ENCODE measurements at regions not wholly inside any gene's neighbourhood (a gene's known extent, or its start where the extent isn't known, plus 50 kb on each side); places are given as distances from the start of the nearest gene placed in this dataset.

DNA sequence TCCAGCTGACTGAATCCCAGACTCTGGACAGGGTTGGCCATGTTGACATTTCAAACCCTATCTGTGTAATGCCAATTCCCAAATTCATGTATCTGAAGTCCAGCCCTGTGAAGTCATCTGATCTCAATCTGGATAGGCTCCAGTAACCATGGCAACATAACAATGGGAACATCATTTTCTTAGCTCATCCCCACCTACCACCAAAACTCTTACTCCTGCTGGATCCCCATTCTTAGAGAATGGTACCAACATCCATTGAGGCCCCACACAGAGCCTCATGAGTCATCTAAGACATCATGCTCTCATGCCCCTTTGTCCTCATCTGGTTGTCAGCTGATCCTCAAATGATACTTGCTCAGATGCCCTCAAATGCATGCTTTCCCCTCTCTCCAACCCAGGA is 58.9 kb upstream of the TEX51 start:
- no peak overlapping the region for H3K4me3 Mint-ChIP-seq
- no peak for DNase-seq
- H3K27ac Mint-ChIP-seq = no peak overlapping the region
- H3K36me3 Mint-ChIP-seq (ENCODE audit: low read depth) = no peaks in the 10 kb centered on the region
- CTCF ChIA-PET = no interaction called here
- H3K9me3 Mint-ChIP-seq = no peaks in the 10 kb centered on the region
- TF ChIP-seq, protein P1, sequence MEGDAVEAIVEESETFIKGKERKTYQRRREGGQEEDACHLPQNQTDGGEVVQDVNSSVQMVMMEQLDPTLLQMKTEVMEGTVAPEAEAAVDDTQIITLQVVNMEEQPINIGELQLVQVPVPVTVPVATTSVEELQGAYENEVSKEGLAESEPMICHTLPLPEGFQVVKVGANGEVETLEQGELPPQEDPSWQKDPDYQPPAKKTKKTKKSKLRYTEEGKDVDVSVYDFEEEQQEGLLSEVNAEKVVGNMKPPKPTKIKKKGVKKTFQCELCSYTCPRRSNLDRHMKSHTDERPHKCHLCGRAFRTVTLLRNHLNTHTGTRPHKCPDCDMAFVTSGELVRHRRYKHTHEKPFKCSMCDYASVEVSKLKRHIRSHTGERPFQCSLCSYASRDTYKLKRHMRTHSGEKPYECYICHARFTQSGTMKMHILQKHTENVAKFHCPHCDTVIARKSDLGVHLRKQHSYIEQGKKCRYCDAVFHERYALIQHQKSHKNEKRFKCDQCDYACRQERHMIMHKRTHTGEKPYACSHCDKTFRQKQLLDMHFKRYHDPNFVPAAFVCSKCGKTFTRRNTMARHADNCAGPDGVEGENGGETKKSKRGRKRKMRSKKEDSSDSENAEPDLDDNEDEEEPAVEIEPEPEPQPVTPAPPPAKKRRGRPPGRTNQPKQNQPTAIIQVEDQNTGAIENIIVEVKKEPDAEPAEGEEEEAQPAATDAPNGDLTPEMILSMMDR (IDR thresholded peaks at IDR 0.05) = no peak
- intact Hi-C loops (cut with micrococcal nuclease) = no loop called here
- H3K27me3 Mint-ChIP-seq = peaks cover 5% of the 10 kb centered on the region
- ATAC-seq = no peak
- POLR2A ChIA-PET = no interaction called here
- H3K4me1 Mint-ChIP-seq (ENCODE audit: low read depth) = no peaks in the 10 kb centered on the region

DNA sequence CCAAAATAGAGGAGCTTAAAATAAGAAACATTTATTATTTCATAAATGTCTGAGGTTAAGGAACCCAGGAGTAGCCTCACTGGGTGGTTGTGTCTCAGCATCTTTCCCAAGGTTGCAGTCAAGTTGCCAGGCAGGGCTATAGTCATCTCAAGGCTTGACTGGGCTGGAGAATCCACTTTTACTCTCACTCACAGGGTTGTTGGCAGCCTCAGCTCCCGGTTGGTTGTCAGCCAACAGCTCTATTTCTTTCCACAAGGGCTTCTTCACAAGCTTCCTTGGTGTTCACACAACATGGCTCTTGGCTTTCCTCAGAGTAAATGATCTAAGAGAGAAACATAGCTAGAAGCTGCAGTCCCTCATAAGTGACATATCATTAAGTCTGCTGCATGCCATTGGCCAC is 55.6 kb upstream of the TEX51 start:
- ATAC-seq (no peak), DNase-seq (no peak)
- TF ChIP-seq, protein P1 (IDR thresholded peaks at IDR 0.05) = no peak
- intact Hi-C loops (cut with micrococcal nuclease) = no loop called here
- no peaks in the 10 kb centered on the region for H3K9me3 Mint-ChIP-seq
- H3K4me1 Mint-ChIP-seq (ENCODE audit: low read depth) = no peaks in the 10 kb centered on the region
- no peaks in the 10 kb centered on the region for H3K36me3 Mint-ChIP-seq (ENCODE audit: low read depth)
- ChIA-PET POLR2A (no interaction called here), CTCF (interaction anchor here (1.1 to 2.1 kb wide), 2 partner anchors 129 to 807 kb away, joined by 3 to 6 read pairs; no protein-coding TSS in a partner anchor)
- H3K27ac Mint-ChIP-seq = no peak overlapping the region
- H3K27me3 Mint-ChIP-seq = peaks cover 5% of the 10 kb centered on the region
- no peak overlapping the region for H3K4me3 Mint-ChIP-seq

DNA sequence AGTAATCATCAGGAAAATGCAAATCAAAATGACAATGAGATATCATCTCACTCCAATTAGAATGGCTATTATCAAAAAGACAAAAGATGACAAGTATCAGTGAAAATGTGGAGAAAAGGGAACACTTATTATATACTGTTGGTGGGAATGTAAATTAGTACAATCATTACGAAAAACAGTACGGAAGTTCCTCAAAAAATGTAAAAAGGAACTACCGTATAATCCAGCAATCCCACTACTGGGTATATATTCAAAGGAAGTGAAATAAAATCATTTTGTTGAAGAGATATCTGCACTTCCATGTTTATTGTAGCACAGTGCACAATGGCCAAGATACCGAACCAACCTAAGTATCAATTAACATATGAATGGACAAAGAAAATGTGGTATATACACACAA is 52.4 kb upstream of the TEX51 start:
- no peak overlapping the region for H3K27ac Mint-ChIP-seq
- H3K4me1 Mint-ChIP-seq (ENCODE audit: low read depth) = no peaks in the 10 kb centered on the region
- ChIA-PET POLR2A (no interaction called here), CTCF (no interaction called here)
- H3K27me3 Mint-ChIP-seq = peaks cover 2% of the 10 kb centered on the region
- H3K4me3 Mint-ChIP-seq = no peak overlapping the region
- H3K36me3 Mint-ChIP-seq (ENCODE audit: low read depth) = no peaks in the 10 kb centered on the region
- DNase-seq (no peak), ATAC-seq (no peak)
- H3K9me3 Mint-ChIP-seq = no peaks in the 10 kb centered on the region
- TF ChIP-seq, protein P1 (IDR thresholded peaks at IDR 0.05) = no peak
- intact Hi-C loops (cut with micrococcal nuclease) = no loop called here
